ENCODE measurements at regions not wholly inside any gene's neighbourhood (a gene's known extent, or its start where the extent isn't known, plus 50 kb on each side); places are given as distances from the start of the nearest gene placed in this dataset.

- TF ChIP-seq, protein P1, sequence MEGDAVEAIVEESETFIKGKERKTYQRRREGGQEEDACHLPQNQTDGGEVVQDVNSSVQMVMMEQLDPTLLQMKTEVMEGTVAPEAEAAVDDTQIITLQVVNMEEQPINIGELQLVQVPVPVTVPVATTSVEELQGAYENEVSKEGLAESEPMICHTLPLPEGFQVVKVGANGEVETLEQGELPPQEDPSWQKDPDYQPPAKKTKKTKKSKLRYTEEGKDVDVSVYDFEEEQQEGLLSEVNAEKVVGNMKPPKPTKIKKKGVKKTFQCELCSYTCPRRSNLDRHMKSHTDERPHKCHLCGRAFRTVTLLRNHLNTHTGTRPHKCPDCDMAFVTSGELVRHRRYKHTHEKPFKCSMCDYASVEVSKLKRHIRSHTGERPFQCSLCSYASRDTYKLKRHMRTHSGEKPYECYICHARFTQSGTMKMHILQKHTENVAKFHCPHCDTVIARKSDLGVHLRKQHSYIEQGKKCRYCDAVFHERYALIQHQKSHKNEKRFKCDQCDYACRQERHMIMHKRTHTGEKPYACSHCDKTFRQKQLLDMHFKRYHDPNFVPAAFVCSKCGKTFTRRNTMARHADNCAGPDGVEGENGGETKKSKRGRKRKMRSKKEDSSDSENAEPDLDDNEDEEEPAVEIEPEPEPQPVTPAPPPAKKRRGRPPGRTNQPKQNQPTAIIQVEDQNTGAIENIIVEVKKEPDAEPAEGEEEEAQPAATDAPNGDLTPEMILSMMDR (IDR thresholded peaks at IDR 0.05; ENCODE audit: insufficient read depth, low read length, poor library complexity, severe bottlenecking), result no peak
- TF ChIP-seq EZH2phosphoT487 (conservative IDR thresholded peaks at IDR 0.05; ENCODE audit: low read length), result no peak
Observed at GRCh38 chr3:170739410-170739809, 130.6 kb downstream of the RPL22L1 start.

Measured in SU-DHL-6 (cell line).